ENCODE measurements at regions not wholly inside any gene's neighbourhood (a gene's known extent, or its start where the extent isn't known, plus 50 kb on each side); places are given as distances from the start of the nearest gene placed in this dataset.

DNA sequence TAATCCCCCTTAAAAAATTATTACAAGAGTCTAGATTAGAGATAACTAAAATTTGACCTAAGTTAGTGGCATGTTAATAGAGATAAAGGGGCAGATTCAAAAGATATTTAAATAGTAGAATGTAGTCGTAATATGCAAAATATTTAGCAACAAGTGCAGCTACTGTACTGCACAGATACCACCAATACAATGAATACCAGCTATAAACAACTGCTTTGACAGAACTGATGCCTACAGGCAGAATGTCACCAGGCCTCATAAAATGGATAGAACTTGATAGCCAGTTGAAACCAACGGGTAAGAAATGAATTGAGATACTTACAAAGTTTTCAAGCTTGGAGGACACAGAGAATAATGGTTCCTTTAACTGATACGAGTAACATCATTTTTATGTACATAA is 249.3 kb upstream of the VEPH1 start:
- TF ChIP-seq POLR2AphosphoS5 (IDR thresholded peaks at IDR 0.05): no peak
- TF ChIP-seq CTCF (IDR thresholded peaks at IDR 0.05): no peak
- no peak for TF ChIP-seq EP300 (IDR thresholded peaks at IDR 0.05)
- no peak for TF ChIP-seq POLR2A (IDR thresholded peaks at IDR 0.05)
- no peaks in the 10 kb centered on the region for H3K9me3 ChIP-seq
- H3K27me3 ChIP-seq: no peaks in the 10 kb centered on the region
- H3K4me3 ChIP-seq: no peak overlapping the region
- H3K27ac ChIP-seq: no peak overlapping the region
- WGBS, 2 donors (ENCODE audit: low coverage in 1 of 2): 54 to 80% methylated on average over 2 to 3 of the region's 3 CpGs
- no peak for ATAC-seq
- H3K36me3 ChIP-seq: no peaks in the 10 kb centered on the region
- no peaks in the 10 kb centered on the region for H3K4me1 ChIP-seq

GRCh38 chr3:157751386-157751785 is 248.2 kb upstream of the VEPH1 start:
- no peaks in the 10 kb centered on the region for H3K9me3 ChIP-seq
- WGBS, 2 donors (ENCODE audit: low coverage in 1 of 2): 67 to 75% methylated on average over 1 of the region's 1 CpG
- H3K36me3 ChIP-seq: no peaks in the 10 kb centered on the region
- no peak for ATAC-seq
- no peaks in the 10 kb centered on the region for H3K27me3 ChIP-seq
- H3K4me1 ChIP-seq: no peaks in the 10 kb centered on the region
- no peak overlapping the region for H3K27ac ChIP-seq
- TF ChIP-seq EP300 (IDR thresholded peaks at IDR 0.05) (no peak), POLR2AphosphoS5 (IDR thresholded peaks at IDR 0.05) (no peak), CTCF (IDR thresholded peaks at IDR 0.05) (no peak), POLR2A (IDR thresholded peaks at IDR 0.05) (no peak)
- H3K4me3 ChIP-seq: no peak overlapping the region

DNA sequence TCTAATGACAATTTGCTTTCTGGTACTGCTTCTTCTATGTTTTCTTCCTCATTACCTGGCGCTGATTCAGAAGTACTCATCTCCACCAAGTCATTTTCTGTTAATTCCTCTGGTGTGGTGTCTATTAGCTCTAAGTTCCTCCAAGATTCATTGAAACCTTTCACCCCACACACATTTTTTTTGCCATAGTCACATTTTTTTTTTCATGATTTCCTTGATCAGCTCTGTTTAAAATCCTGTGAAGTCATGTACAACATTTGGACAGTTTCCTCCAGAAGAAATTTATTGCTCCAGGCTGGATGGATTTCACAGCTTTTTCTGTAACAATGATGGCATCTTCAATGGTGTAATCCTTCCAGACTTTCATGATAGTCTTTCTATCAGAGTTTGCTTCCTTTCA is 243.2 kb upstream of the VEPH1 start:
- no peaks in the 10 kb centered on the region for H3K27me3 ChIP-seq

GRCh38 chr3:157741607-157742006 is 238.4 kb upstream of the VEPH1 start:
- Histone ChIP-seq H3K27me3 (no peaks in the 10 kb centered on the region), H3K4me1 (no peaks in the 10 kb centered on the region), H3K27ac (no peak overlapping the region), H3K4me3 (no peak overlapping the region), H3K9me3 (peaks cover 0 to 32% (median 0%) of the 10 kb centered on the region in 3 donors), H3K36me3 (no peaks in the 10 kb centered on the region)
- no peak for ATAC-seq
- TF ChIP-seq CTCF (IDR thresholded peaks at IDR 0.05): no peak
- no peak for TF ChIP-seq POLR2A (IDR thresholded peaks at IDR 0.05)
- no peak for TF ChIP-seq EP300 (IDR thresholded peaks at IDR 0.05)
- no peak for TF ChIP-seq POLR2AphosphoS5 (IDR thresholded peaks at IDR 0.05)

More for the DNA sequence above, 243.2 kb upstream of the VEPH1 start:
- Histone ChIP-seq H3K36me3 (no peaks in the 10 kb centered on the region), H3K27ac (no peak overlapping the region), H3K4me1 (no peaks in the 10 kb centered on the region), H3K4me3 (no peak overlapping the region), H3K9me3 (peaks cover 0 to 32% (median 0%) of the 10 kb centered on the region in 3 donors)
- 77 to 100% methylated on average over 1 of the region's 1 CpG for WGBS, 2 donors (ENCODE audit: low coverage in 1 of 2)
- TF ChIP-seq POLR2A (IDR thresholded peaks at IDR 0.05) (no peak), CTCF (IDR thresholded peaks at IDR 0.05) (no peak), POLR2AphosphoS5 (IDR thresholded peaks at IDR 0.05) (no peak), EP300 (IDR thresholded peaks at IDR 0.05) (no peak)
- no peak for ATAC-seq

DNA sequence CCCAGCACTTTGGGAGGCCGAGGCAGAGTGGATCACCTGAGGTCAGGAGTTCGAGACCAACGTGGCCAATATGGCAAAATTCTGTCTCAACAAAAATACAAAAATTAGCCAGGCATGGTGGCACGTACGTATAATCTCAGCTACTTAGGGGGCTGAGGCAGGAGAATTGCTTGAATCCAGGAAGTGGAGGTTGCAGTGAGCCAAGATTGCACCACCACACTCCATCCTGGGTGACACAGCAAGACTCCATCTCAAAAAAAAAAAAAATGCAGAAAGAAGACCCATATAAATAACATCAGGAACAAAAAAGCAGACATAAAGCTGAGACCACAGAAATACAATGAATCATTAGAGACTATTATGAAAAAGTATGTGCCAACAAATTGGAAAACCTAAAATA is 235.2 kb upstream of the VEPH1 start:
- Histone ChIP-seq H3K9me3 (peaks cover 0 to 22% (median 0%) of the 10 kb centered on the region in 3 donors), H3K4me1 (no peaks in the 10 kb centered on the region), H3K27ac (no peak overlapping the region), H3K36me3 (no peaks in the 10 kb centered on the region), H3K27me3 (no peaks in the 10 kb centered on the region), H3K4me3 (no peak overlapping the region)
- no peak for ATAC-seq
- 79 to 97% methylated on average over 5 of the region's 5 CpGs for WGBS, 2 donors (ENCODE audit: low coverage in 1 of 2)
- no peak for TF ChIP-seq POLR2AphosphoS5 (IDR thresholded peaks at IDR 0.05)
- no peak for TF ChIP-seq EP300 (IDR thresholded peaks at IDR 0.05)
- TF ChIP-seq CTCF (IDR thresholded peaks at IDR 0.05): no peak
- no peak for TF ChIP-seq POLR2A (IDR thresholded peaks at IDR 0.05)

All from gastroesophageal sphincter (tissue), 4 donors.